AG10803 (cell line): ENCODE measurements at regions not wholly inside any gene's neighbourhood (a gene's known extent, or its start where the extent isn't known, plus 50 kb on each side); places are given as distances from the start of the nearest gene placed in this dataset.

Experiments
- DNase-seq: peaks from one replicate; pipeline ENCODE4 v3.0.0; 2010; ENCODE audit warnings: low read depth
- H3K4me3 ChIP-seq: 2 replicates; pipeline ENCODE4 v1.5.1; 2011; ENCODE audit warnings: mild to moderate bottlenecking, low read length, control low read depth
- CTCF ChIP-seq: conservative IDR thresholded peaks from 2 replicates; pipeline ENCODE4 v1.5.1; 2011; ENCODE audit warnings: mild to moderate bottlenecking, low read length, control low read depth, inconsistent platforms

GRCh38 chr1:38534473-38534823, 325.1 kb downstream of the RRAGC start:
- TF ChIP-seq CTCF = no peak
- no peak for DNase-seq
- no peak overlapping the region for H3K4me3 ChIP-seq

- TF ChIP-seq CTCF = no peak
- no peak for DNase-seq
- no peak overlapping the region for H3K4me3 ChIP-seq
Observed at GRCh38 chr1:38533772-38534472, 325.6 kb downstream of the RRAGC start.

GRCh38 chr1:38530957-38531356, 328.6 kb downstream of the RRAGC start:
- DNase-seq = no peak
- H3K4me3 ChIP-seq = no peak overlapping the region
- TF ChIP-seq CTCF = no peak

- no peak for DNase-seq
- no peak for TF ChIP-seq CTCF
- no peak overlapping the region for H3K4me3 ChIP-seq
Observed at GRCh38 chr1:38529946-38530345, 329.6 kb downstream of the RRAGC start.

- no peak for TF ChIP-seq CTCF
- no peak for DNase-seq
- no peak overlapping the region for H3K4me3 ChIP-seq
Observed at GRCh38 chr1:38529391-38529790, 330.2 kb downstream of the RRAGC start.

- TF ChIP-seq CTCF = no peak
- H3K4me3 ChIP-seq = no peak overlapping the region
- no peak for DNase-seq
Observed at GRCh38 chr1:38528623-38529022, 330.9 kb downstream of the RRAGC start.

GRCh38 chr1:38527373-38527966, 332.1 kb downstream of the RRAGC start:
- no peak for DNase-seq
- TF ChIP-seq CTCF = no peak
- H3K4me3 ChIP-seq = no peak overlapping the region
